Erythroblast (primary cell): ENCODE measurements at regions not wholly inside any gene's neighbourhood (a gene's known extent, or its start where the extent isn't known, plus 50 kb on each side); places are given as distances from the start of the nearest gene placed in this dataset.

Source experiments
- DNase-seq, 2 experiments: peaks; one replicate each; lab custom pipeline; 2025; lab: John Stamatoyannopoulos, UW
- GATA1 ChIP-seq: IDR thresholded peaks from 2 replicates; pipeline ENCODE4 v1.6.1; 2011; ENCODE audit warnings: low read depth, mild to moderate bottlenecking, control low read depth, low read length, moderate library complexity
- POLR2A ChIP-seq: IDR thresholded peaks from 2 replicates; pipeline ENCODE4 v1.6.1; 2011; ENCODE audit warnings: mild to moderate bottlenecking, low read length

- no peak for DNase-seq
- no peak for TF ChIP-seq POLR2A
- TF ChIP-seq GATA1: no peak
These were observed 1032.4 kb downstream of the MCTP2 start for GRCh38 chr15:95263751-95264150.

DNA sequence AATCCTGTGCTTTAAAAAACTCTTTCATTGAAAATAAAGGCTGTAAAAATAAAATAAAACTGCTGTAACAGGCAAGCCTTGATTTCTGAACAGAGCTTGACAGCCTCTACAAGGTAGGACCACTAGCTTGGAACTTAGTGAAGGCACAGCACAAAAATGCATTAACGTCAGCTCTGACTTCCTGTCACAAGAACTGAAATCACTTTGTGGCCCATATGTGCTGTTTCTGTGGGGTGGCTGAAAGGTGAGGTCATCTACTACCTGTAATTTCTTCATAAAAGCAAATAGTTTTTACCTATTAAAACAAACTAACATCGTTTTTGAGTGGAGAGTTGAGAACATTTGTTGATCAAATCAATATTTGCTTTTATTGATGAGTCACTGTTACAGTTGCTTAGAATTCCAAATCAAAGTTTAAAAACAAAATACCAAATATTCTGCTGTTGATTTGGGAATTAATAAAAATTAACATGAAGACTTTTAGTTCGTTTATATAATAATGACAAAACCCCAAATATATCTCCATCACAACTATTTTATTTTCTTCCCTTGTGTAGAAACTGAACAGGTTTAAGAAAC lies 1034.1 kb downstream of the MCTP2 start:
- no peak for DNase-seq
- TF ChIP-seq POLR2A: no peak
- TF ChIP-seq GATA1: no peak

- TF ChIP-seq POLR2A: no peak
- no peak for TF ChIP-seq GATA1
- DNase-seq: no peak
These were observed 1035.2 kb downstream of the MCTP2 start for GRCh38 chr15:95266451-95267061.

DNA sequence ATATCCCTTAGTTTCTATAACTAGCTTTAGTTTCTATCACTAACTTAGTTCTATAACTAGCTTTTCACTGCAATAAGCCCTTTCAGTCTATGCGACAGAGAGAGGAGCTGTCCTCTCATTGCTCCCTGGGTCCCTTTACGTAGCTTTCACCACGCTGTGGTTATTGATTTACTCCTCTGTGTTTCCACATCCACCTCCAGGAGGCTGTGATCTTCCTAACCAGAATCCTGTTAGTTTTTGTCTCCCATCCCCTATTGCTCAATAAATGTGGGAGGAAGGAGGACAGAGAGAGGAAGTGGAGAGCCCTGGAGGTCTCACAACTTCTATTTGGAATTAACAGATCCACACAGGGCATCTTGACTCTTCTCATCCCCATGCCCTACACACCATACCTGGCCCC lies 1036.1 kb downstream of the MCTP2 start:
- TF ChIP-seq POLR2A (no peak), GATA1 (no peak)

DNA sequence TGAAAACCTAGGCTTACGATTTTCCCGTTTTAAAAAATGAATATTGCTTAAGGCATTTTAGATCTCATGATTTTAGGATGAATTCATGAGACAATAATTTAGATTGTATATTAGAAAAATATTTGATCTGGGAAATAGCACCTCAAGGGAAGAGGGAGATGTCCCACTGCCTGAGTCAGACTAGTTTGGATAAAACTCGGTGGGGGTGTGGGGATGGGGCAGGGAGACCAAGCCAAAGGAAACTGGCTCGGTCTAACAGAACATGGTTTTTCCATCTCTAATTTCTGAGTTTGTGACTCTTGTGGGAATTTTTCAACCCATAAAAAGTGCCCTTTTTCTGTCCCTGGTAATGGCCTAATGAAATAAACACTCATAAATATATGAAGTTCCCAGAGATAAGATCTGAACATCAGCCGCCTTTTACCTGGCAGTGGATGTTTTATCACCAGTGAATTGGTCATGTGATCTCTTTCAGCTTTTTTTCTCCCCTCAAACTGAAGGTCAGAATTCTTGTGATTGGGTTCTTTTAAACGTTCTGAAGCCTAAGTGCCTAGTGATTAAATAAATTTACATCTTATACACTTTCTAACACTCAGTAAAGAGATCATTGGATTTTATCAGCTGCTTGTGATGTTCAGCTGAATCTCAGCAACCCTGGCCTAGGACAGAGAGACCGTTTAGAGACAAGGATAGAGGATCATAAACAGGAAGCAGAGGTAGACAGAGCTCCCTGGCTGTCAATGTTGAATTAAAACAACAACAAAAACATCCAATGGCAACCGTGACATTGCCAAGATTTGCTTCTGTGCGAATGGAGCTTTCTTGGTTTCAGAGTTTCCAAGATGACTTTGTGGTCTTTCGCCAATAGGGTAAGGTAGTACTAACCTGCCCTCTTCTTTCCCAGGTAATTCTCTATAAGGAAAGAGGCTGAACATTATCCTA lies 1038.2 kb downstream of the MCTP2 start:
- TF ChIP-seq POLR2A: no peak
- no peak for TF ChIP-seq GATA1
- DNase-seq: no peak

More for the DNA sequence above, 1036.1 kb downstream of the MCTP2 start:
- DNase-seq: no peak

DNA sequence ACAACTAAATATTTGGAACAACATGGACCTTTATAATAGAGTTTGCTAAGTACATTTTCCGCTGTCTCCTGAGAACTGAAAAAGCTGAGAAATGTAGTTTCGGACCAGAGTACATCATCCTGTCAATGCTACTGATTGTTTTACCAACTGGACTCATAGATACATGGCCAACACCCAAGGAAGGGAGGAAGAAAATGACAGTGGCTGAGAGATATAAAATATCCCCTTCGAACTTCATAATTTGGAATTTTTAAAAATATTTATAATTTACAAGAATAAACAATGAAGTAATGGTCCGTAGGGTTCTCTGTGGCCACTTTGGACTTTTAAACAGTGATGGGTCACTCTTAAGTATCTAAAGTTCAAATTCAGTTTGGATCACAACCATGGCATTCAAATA lies 1042.7 kb downstream of the MCTP2 start:
- TF ChIP-seq GATA1: no peak
- no peak for TF ChIP-seq POLR2A
- DNase-seq: no peak

DNA sequence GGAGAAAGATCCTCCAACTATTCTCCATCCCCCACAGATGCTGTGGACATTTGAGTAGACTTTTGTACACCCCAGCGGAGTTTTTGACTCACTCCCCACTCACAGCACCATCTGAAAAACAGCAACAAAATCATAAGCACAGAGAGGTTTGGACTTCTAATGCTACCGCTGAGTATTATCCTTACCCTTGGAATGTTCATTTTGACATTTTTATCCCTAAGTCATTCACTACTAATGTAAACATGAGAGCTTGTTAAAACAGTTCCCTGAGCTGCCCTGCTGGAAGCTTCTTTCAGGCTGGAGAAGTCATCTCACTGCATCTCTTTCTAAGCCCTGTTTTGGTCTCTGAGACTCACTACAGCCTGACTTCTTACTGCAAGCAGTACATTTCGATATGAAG lies 1045.9 kb downstream of the MCTP2 start:
- TF ChIP-seq POLR2A (no peak), GATA1 (no peak)
- no peak for DNase-seq

- no peak for DNase-seq
- TF ChIP-seq GATA1: no peak
These were observed 1047.3 kb downstream of the MCTP2 start for GRCh38 chr15:95278532-95279245.

- no peak for TF ChIP-seq GATA1
- TF ChIP-seq POLR2A: no peak
- DNase-seq: no peak
These were observed 1048.1 kb downstream of the MCTP2 start for GRCh38 chr15:95279277-95280019.

- TF ChIP-seq GATA1: no peak
- no peak for TF ChIP-seq POLR2A
- no peak for DNase-seq
These were observed 1049.3 kb downstream of the MCTP2 start for GRCh38 chr15:95280711-95281110.

DNA sequence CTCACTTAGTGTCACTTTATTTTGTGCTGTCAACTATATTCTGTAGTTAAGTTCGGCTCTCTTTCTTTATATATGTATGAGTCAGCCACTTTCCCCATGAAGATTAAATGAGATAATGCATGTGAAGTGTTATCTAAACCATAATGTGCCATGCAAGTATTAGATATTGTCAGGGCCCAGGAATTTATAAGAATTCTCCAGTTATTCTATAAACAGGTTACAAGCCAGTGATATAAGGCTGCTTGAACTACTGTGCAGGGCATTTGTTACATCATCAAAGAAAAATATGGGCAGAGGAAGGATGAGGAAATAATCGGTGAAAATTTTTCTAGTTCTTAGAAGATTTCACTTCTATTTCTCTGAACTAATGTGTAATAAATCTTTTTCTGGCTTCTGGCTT lies 1049.0 kb upstream of the NR2F2 start:
- no peak for TF ChIP-seq GATA1
- no peak for DNase-seq

DNA sequence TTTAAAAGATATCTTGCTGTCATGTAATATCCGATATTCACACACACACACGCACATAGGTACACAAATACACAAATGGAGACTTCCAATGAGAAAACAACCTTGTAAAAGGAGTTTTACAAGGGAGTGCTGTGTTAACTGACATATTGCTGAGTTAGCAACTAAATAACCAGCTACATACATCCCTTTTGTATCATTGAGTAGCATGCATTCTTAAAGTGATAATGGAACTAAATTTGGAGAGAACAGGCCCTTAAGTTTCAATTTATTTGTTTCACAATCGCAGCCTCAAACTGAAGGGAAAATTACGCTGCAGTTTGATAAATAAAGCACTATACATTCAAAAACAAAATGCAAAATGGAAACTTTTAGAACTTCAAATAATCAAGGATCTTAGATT lies 1046.0 kb upstream of the NR2F2 start:
- no peak for TF ChIP-seq GATA1
- no peak for TF ChIP-seq POLR2A

DNA sequence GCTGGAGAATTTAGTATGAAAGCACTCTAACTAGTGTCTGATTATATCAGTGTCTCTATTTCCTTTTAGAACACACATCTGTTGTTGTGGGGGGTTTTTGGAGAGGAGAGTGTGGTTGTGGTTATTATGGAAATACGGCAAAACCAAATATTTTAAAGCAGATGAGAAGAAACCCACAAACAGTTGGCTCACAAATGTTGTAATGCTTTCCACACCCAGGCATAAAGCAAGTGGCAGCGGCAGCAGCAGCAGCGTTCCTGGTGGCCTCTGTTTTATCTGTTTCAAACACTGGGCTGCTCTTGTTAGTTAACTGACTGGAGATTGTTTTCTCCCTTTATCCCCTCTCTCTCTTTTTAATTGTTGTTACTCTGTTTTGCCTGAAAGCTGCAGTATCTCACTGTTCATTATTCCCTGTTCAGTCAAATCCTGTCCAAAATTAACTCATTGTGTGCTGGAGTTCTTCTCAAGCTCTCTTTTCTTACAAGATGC lies 1045.5 kb upstream of the NR2F2 start:
- no peak for DNase-seq
- no peak for TF ChIP-seq GATA1
- no peak for TF ChIP-seq POLR2A

More for the DNA sequence above, 1046.0 kb upstream of the NR2F2 start:
- no peak for DNase-seq
